WTC11 (cell line): ENCODE measurements at regions not wholly inside any gene's neighbourhood (a gene's known extent, or its start where the extent isn't known, plus 50 kb on each side); places are given as distances from the start of the nearest gene placed in this dataset.

ENCODE experiments used
- ATAC-seq: fragments of 200-7000 bp; cut with Tn5 transposase; 2 replicates; pipeline ENCODE4 v1.10.0; 2021; ENCODE audit warnings: mild to moderate bottlenecking, moderate library complexity
- CTCF ChIA-PET: fragments of 300-600 bp; sonication (Branson Sonifier 250); formaldehyde crosslinking; loops from one replicate; lab custom pipeline; 2021; ENCODE audit warnings: antibody characterized with exemption; lab: Charles Lee
- POLR2A ChIA-PET: fragments of 350-600 bp; sonication (Branson Sonifier 250); formaldehyde crosslinking; loops from one replicate; lab custom pipeline; 2021; ENCODE audit warnings: antibody characterized with exemption; lab: Charles Lee
- DNase-seq: peaks from one replicate; pipeline ENCODE4 v3.0.0; 2021; ENCODE audit warnings: low spot score
- H3K27ac Mint-ChIP-seq: 2 replicates; pipeline ENCODE4 v1.8.0; 2021; ENCODE audit warnings: mixed read lengths
- H3K27me3 Mint-ChIP-seq: 2 replicates; pipeline ENCODE4 v1.8.0; 2021; ENCODE audit warnings: low read depth, mild to moderate bottlenecking, moderate library complexity, mixed read lengths
- H3K36me3 Mint-ChIP-seq: 2 replicates; pipeline ENCODE4 v1.8.0; 2021; ENCODE audit warnings: mixed read lengths
- H3K4me1 Mint-ChIP-seq: 2 replicates; pipeline ENCODE4 v1.8.0; 2022; ENCODE audit warnings: mixed read lengths
- H3K4me3 Mint-ChIP-seq: 2 replicates; pipeline ENCODE4 v1.8.0; 2021; ENCODE audit warnings: mild to moderate bottlenecking, moderate library complexity, mixed read lengths
- H3K9me3 Mint-ChIP-seq: 2 replicates; pipeline ENCODE4 v1.8.0; 2021; ENCODE audit warnings: mixed read lengths
- ATF1 ChIP-seq: sonication (generic); formaldehyde crosslinking; IDR thresholded peaks from 2 replicates; pipeline ENCODE4 v1.8.1; 2023; ENCODE audit warnings: mild to moderate bottlenecking, moderate library complexity, missing genetic modification reagents
- CBFB ChIP-seq: sonication (generic); formaldehyde crosslinking; IDR thresholded peaks from 2 replicates; pipeline ENCODE4 v1.8.1; 2022; ENCODE audit warnings: mild to moderate bottlenecking, low read depth, missing genetic modification reagents
- CREM ChIP-seq: sonication (generic); formaldehyde crosslinking; IDR thresholded peaks from 2 replicates; pipeline ENCODE4 v1.8.1; 2022; ENCODE audit warnings: mild to moderate bottlenecking, missing genetic modification reagents, moderate library complexity
- E2F1 ChIP-seq: sonication (generic); formaldehyde crosslinking; IDR thresholded peaks from 2 replicates; pipeline ENCODE4 v1.8.0; 2022; ENCODE audit warnings: mild to moderate bottlenecking, missing genetic modification reagents
- ELF4 ChIP-seq: sonication (generic); formaldehyde crosslinking; IDR thresholded peaks from 2 replicates; pipeline ENCODE4 v1.8.1; 2022; ENCODE audit warnings: low read depth, mild to moderate bottlenecking, moderate library complexity, missing genetic modification reagents
- ESRRA ChIP-seq: sonication (generic); formaldehyde crosslinking; IDR thresholded peaks from 2 replicates; pipeline ENCODE4 v1.8.1; 2022; ENCODE audit warnings: mild to moderate bottlenecking, missing genetic modification reagents, borderline replicate concordance
- FOXP1 ChIP-seq: sonication (generic); formaldehyde crosslinking; IDR thresholded peaks from 2 replicates; pipeline ENCODE4 v1.8.0; 2022; ENCODE audit warnings: missing genetic modification reagents, mild to moderate bottlenecking, moderate library complexity, borderline replicate concordance
- HMGXB4 ChIP-seq: sonication (generic); formaldehyde crosslinking; IDR thresholded peaks from 2 replicates; pipeline ENCODE4 v1.8.1; 2023; ENCODE audit warnings: mild to moderate bottlenecking, moderate library complexity, missing genetic modification reagents
- MLX ChIP-seq: sonication (generic); formaldehyde crosslinking; IDR thresholded peaks from 2 replicates; pipeline ENCODE4 v1.8.1; 2023; ENCODE audit warnings: mild to moderate bottlenecking, missing genetic modification reagents, moderate library complexity
- NFATC4 ChIP-seq: fragments of 250-450 bp; sonication (Bioruptor Pico); IDR thresholded peaks from 2 replicates; pipeline ENCODE4 v1.9.0; 2021; ENCODE audit warnings: mild to moderate bottlenecking
- PRDM15 ChIP-seq: sonication (generic); formaldehyde crosslinking; IDR thresholded peaks from 2 replicates; pipeline ENCODE4 v1.8.0; 2022; ENCODE audit warnings: missing genetic modification reagents
- PREB ChIP-seq: sonication (generic); formaldehyde crosslinking; IDR thresholded peaks from 2 replicates; pipeline ENCODE4 v1.8.1; 2022; ENCODE audit warnings: mild to moderate bottlenecking, missing genetic modification reagents, moderate library complexity, borderline replicate concordance
- SMAD3 ChIP-seq: sonication (generic); formaldehyde crosslinking; IDR thresholded peaks from 2 replicates; pipeline ENCODE4 v1.8.0; 2022; ENCODE audit warnings: missing genetic modification reagents, mild to moderate bottlenecking, borderline replicate concordance
- SMAD4 ChIP-seq: sonication (generic); formaldehyde crosslinking; IDR thresholded peaks from 2 replicates; pipeline ENCODE4 v1.8.0; 2022; ENCODE audit warnings: mild to moderate bottlenecking, missing genetic modification reagents
- STAT6 ChIP-seq: sonication (generic); formaldehyde crosslinking; conservative IDR thresholded peaks from 2 replicates; pipeline ENCODE4 v1.8.1; 2023; ENCODE audit warnings: mild to moderate bottlenecking, low read depth, missing genetic modification reagents, moderate library complexity
- TEAD1 ChIP-seq: sonication (generic); formaldehyde crosslinking; IDR thresholded peaks from 2 replicates; pipeline ENCODE4 v1.8.0; 2022; ENCODE audit warnings: mild to moderate bottlenecking, missing genetic modification reagents
- TEAD4 ChIP-seq: sonication (generic); formaldehyde crosslinking; IDR thresholded peaks from 2 replicates; pipeline ENCODE4 v1.8.0; 2022; ENCODE audit warnings: mild to moderate bottlenecking, missing genetic modification reagents
- ZNF138 ChIP-seq: sonication (generic); formaldehyde crosslinking; conservative IDR thresholded peaks from 2 replicates; pipeline ENCODE4 v1.8.1; 2022; ENCODE audit warnings: mild to moderate bottlenecking, moderate library complexity, missing genetic modification reagents
- ZNF232 ChIP-seq: sonication (generic); formaldehyde crosslinking; IDR thresholded peaks from 2 replicates; pipeline ENCODE4 v1.8.0; 2022; ENCODE audit warnings: mild to moderate bottlenecking, missing genetic modification reagents
- ZNF425 ChIP-seq: fragments of 250-450 bp; sonication (Bioruptor Pico); conservative IDR thresholded peaks from 2 replicates; pipeline ENCODE4 v1.9.0; 2021; ENCODE audit warnings: mild to moderate bottlenecking
- ZSCAN18 ChIP-seq: fragments of 250-450 bp; sonication (Bioruptor Pico); IDR thresholded peaks from 2 replicates; pipeline ENCODE4 v2.1.2; 2022; ENCODE audit warnings: mild to moderate bottlenecking, moderate library complexity

- Mint-ChIP-seq H3K9me3 (peaks cover 25% of the 10 kb centered on the region), H3K4me1 (peaks cover 6% of the 10 kb centered on the region), H3K4me3 (no peak overlapping the region), H3K27me3 (no peaks in the 10 kb centered on the region; the same call in 1 of the 2 replicates), H3K27ac (no peak overlapping the region), H3K36me3 (peaks cover 7% of the 10 kb centered on the region; the same call in 1 of the 2 replicates)
- DNase-seq: no peak
- POLR2A ChIA-PET: interaction anchor here (0.7 kb wide), 1 partner anchor 160 kb away, joined by 5 read pairs; no protein-coding TSS in a partner anchor
- no peak for TF ChIP-seq TEAD4 (CRISPR knock-in tag)
- TF ChIP-seq SMAD3 (CRISPR knock-in tag): no peak
- TF ChIP-seq ELF4 (CRISPR knock-in tag): no peak
- TF ChIP-seq MLX (CRISPR knock-in tag): no peak
- no peak for TF ChIP-seq ZNF138
- no peak for TF ChIP-seq ZNF232
- no peak for TF ChIP-seq NFATC4
- no peak for TF ChIP-seq HMGXB4 (CRISPR knock-in tag)
- TF ChIP-seq CBFB (CRISPR knock-in tag): no peak
- TF ChIP-seq PREB (CRISPR knock-in tag): no peak
- TF ChIP-seq FOXP1 (CRISPR knock-in tag): no peak
- TF ChIP-seq ZNF425 (CRISPR knock-in tag): no peak
- no peak for TF ChIP-seq ATF1
- ATAC-seq: no peak
- CTCF ChIA-PET: interaction anchor here (0.6 kb wide), 1 partner anchor 168 kb away, joined by 3 read pairs; no protein-coding TSS in a partner anchor
These were observed 174.2 kb downstream of the MYLK4 start for GRCh38 chr6:2576499-2576898.

- DNase-seq (no peak), ATAC-seq (no peak)
- Mint-ChIP-seq H3K9me3 (peaks cover 27% of the 10 kb centered on the region), H3K27ac (no peak overlapping the region), H3K36me3 (peaks cover 8% of the 10 kb centered on the region; the same call in 1 of the 2 replicates), H3K27me3 (no peaks in the 10 kb centered on the region; the same call in 1 of the 2 replicates), H3K4me1 (no peaks in the 10 kb centered on the region), H3K4me3 (no peak overlapping the region)
- CTCF ChIA-PET: no interaction called here
- POLR2A ChIA-PET: no interaction called here
- TF ChIP-seq SMAD4 (CRISPR knock-in tag) (no peak), TEAD1 (no peak), ZSCAN18 (CRISPR knock-in tag) (no peak), CREM (CRISPR knock-in tag) (no peak), E2F1 (CRISPR knock-in tag) (no peak), STAT6 (CRISPR knock-in tag) (no peak), PRDM15 (CRISPR knock-in tag) (no peak), ESRRA (no peak)
These were observed 175.5 kb downstream of the MYLK4 start for GRCh38 chr6:2575236-2575635.
